Left lung (tissue), 4 donors: ENCODE measurements at regions not wholly inside any gene's neighbourhood (a gene's known extent, or its start where the extent isn't known, plus 50 kb on each side); places are given as distances from the start of the nearest gene placed in this dataset.

Experiments used
- ATAC-seq: fragments of 200-7000 bp; cut with Tn5 transposase; one replicate; pipeline ENCODE4 v1.9.1; 2020; ENCODE audit warnings: moderate library complexity
- DNase-seq, 4 donors: peaks; one replicate each; pipeline ENCODE4 v3.0.0-alpha.2; 2013 to 2020
- H3K27ac ChIP-seq, 2 donors: fragments of 200-600 bp; sonication (generic) in 1 of 2; one replicate each; pipeline versions ENCODE4 v1.5.0 to v1.8.0; 2020 to 2021
- H3K27me3 ChIP-seq, 2 donors: fragments of 200-600 bp; sonication (generic) in 1 of 2; one replicate each; pipeline versions ENCODE4 v1.5.0 to v1.8.0; 2020 to 2021
- H3K36me3 ChIP-seq, 2 donors: fragments of 200-600 bp; sonication (generic) in 1 of 2; one replicate each; pipeline versions ENCODE4 v1.5.0 to v1.8.0; 2020 to 2021
- H3K4me1 ChIP-seq, 2 donors: fragments of 200-600 bp; one replicate each; pipeline ENCODE4 v1.8.0; 2021
- H3K4me3 ChIP-seq, 2 donors: fragments of 200-600 bp; sonication (generic) in 1 of 2; one replicate each; pipeline versions ENCODE4 v1.5.0 to v1.8.0; 2020 to 2021; ENCODE audit warnings: mild to moderate bottlenecking in 1 of 2
- H3K9me3 ChIP-seq, 2 donors: fragments of 200-600 bp; sonication (generic) in 1 of 2; one replicate each; pipeline versions ENCODE4 v1.5.0 to v1.8.0; 2020 to 2021
- CTCF ChIP-seq, 2 donors: fragments of 200-600 bp; sonication (generic) in 1 of 2; IDR thresholded peaks; one replicate each; pipeline versions ENCODE4 v1.5.0 to v1.8.0; 2021; ENCODE audit warnings: antibody characterized with exemption in 2 of 2
- intact Hi-C, 2 donors: fragments of 100-400 bp; cut with DNase I; formaldehyde crosslinking; loops; one replicate each; pipeline versions ENCODE4 v1.11.2 to v1.14.2; 2022
- donor health status: DM: no; HTN: yes; CAD: no.
- donor health status: DM: no; HTN: no; CAD: no.

DNA sequence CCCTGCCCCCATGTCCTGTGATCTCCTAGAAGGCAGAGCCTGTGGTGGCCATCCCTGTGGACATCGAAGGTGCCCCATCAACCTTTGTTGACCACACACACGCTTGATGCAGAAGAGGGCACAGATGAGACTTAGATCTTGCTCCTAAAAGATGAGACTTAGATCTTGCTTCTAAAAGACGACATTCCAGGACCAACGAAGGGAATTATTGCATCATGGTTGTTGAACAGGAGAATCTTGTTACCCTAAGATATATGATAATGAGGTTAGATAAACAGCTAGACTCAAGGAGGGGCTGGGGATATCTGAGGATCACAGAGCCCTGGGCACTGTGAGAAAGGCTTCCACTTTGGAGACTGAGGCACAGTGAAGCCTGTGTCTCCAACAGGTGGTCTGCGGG lies 91.1 kb upstream of the WSCD2 start:
- DNase-seq: no peak
- Histone ChIP-seq H3K4me3 (no peak overlapping the region), H3K9me3 (no peaks in the 10 kb centered on the region), H3K27ac (no peak overlapping the region), H3K4me1 (no peaks in the 10 kb centered on the region), H3K36me3 (no peaks in the 10 kb centered on the region), H3K27me3 (no peaks in the 10 kb centered on the region)
- TF ChIP-seq CTCF (IDR thresholded peaks at IDR 0.05): no peak
- intact Hi-C loops: no loop called here
- no peak for ATAC-seq

DNA sequence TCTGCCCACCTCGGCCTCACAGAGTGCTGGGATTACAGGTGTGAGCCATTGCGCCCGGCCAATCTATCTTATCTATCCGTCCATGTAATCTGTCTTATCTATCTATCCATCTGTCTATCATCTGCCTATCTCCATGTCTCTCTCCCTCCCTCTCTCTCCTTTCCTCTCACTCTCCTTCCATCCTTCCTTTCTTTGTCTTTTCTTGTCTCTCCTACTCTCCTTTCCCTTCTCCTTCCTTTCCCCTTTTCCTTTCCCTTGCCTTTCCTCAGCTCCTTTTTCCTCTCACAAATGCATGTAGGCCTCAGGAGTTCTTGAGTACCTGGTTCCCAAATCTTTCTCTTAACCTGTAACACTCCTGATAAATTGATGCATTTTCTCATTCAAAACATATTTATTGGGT lies 89.3 kb upstream of the WSCD2 start:
- no peaks in the 10 kb centered on the region for H3K27me3 ChIP-seq
- no peaks in the 10 kb centered on the region for H3K9me3 ChIP-seq
- ATAC-seq (no peak), DNase-seq (no peak)
- no peak for TF ChIP-seq CTCF (IDR thresholded peaks at IDR 0.05)
- intact Hi-C loops: no loop called here
- H3K27ac ChIP-seq: no peak overlapping the region
- H3K36me3 ChIP-seq: no peaks in the 10 kb centered on the region
- no peak overlapping the region for H3K4me3 ChIP-seq
- no peaks in the 10 kb centered on the region for H3K4me1 ChIP-seq

- H3K4me3 ChIP-seq: no peak overlapping the region
- intact Hi-C loops: no loop called here
- DNase-seq: no peak
Measured at GRCh38 chr12:108040947-108041346, 88.1 kb upstream of the WSCD2 start.

DNA sequence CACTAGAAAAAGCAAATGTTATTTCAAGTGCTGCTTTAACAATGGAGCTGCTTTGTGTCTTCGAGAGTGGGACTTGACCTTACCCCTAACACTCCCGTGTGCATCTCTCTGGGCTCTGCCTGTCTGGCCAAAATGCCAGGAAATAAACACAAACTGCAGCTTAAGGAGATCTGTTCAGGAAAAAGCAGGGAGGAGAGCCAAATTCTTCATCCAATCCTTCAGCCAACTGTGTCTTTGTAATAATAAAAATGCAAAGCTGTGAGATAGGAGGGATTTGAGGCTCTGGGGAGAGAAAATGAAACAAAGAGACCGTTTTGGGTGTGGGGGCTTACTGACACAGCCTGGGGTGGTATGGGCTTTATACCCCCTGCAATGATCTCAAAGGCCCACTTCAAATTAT lies 85.8 kb upstream of the WSCD2 start:
- Histone ChIP-seq H3K27me3 (peaks cover 4 to 24% of the 10 kb centered on the region in 2 donors), H3K36me3 (no peaks in the 10 kb centered on the region), H3K27ac (no peak overlapping the region), H3K9me3 (no peaks in the 10 kb centered on the region), H3K4me1 (no peaks in the 10 kb centered on the region), H3K4me3 (no peak overlapping the region)
- no peak for DNase-seq
- no peak for ATAC-seq
- intact Hi-C loops: no loop called here
- TF ChIP-seq CTCF (IDR thresholded peaks at IDR 0.05): no peak

More at GRCh38 chr12:108040947-108041346, 88.1 kb upstream of the WSCD2 start:
- Histone ChIP-seq H3K4me1 (no peaks in the 10 kb centered on the region), H3K27ac (no peak overlapping the region), H3K9me3 (no peaks in the 10 kb centered on the region), H3K36me3 (no peaks in the 10 kb centered on the region), H3K27me3 (peaks cover 4 to 8% of the 10 kb centered on the region in 2 donors)
- ATAC-seq: no peak
- no peak for TF ChIP-seq CTCF (IDR thresholded peaks at IDR 0.05)

- Histone ChIP-seq H3K4me1 (no peaks in the 10 kb centered on the region), H3K27me3 (peaks cover 4 to 25% of the 10 kb centered on the region in 2 donors), H3K9me3 (no peaks in the 10 kb centered on the region), H3K27ac (no peak overlapping the region), H3K36me3 (no peaks in the 10 kb centered on the region), H3K4me3 (no peak overlapping the region)
- ATAC-seq (no peak), DNase-seq (no peak)
- intact Hi-C loops: no loop called here
- TF ChIP-seq CTCF (IDR thresholded peaks at IDR 0.05): no peak
Measured at GRCh38 chr12:108043750-108044533, 85.1 kb upstream of the WSCD2 start.
